Right lung (tissue), 2 donors: ENCODE measurements at regions not wholly inside any gene's neighbourhood (a gene's known extent, or its start where the extent isn't known, plus 50 kb on each side); places are given as distances from the start of the nearest gene placed in this dataset.
"Not testable (repeated sequence)": the region's sequence is repeated elsewhere in the genome, so short reads cannot be mapped to it uniquely, and the experiment has no call there.

Experiments used
- DNase-seq, 2 donors: peaks; one replicate each; pipeline ENCODE4 v3.0.0-alpha.2; 2013

DNA sequence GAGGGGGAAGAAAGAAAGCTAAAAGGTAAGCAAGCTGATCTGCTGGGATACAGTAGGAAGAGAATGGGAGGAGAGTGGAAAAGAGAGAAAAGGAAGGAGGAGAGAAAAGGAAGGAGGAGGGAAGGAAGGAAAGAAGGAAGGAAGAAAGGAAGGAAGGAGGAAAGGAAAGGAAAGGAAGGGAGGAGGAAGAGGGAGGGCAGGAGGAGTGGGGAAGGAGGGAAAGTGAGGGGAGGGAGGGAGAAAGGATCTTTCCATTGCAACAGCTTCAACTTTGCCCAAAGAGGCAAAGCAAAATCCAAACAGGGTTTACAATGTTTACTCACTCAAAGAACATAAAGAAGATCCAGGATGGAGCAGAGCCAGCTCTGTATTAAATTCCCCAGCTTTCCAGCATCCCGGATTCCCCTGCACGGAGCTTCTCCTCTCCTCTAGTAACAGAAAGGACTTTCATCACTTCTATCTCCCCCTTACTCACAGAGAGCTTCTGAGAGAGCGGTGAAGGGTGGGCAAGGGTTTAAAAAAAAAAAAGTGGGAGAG lies 494.2 kb upstream of the PROK2 start:
- no peak for DNase-seq

DNA sequence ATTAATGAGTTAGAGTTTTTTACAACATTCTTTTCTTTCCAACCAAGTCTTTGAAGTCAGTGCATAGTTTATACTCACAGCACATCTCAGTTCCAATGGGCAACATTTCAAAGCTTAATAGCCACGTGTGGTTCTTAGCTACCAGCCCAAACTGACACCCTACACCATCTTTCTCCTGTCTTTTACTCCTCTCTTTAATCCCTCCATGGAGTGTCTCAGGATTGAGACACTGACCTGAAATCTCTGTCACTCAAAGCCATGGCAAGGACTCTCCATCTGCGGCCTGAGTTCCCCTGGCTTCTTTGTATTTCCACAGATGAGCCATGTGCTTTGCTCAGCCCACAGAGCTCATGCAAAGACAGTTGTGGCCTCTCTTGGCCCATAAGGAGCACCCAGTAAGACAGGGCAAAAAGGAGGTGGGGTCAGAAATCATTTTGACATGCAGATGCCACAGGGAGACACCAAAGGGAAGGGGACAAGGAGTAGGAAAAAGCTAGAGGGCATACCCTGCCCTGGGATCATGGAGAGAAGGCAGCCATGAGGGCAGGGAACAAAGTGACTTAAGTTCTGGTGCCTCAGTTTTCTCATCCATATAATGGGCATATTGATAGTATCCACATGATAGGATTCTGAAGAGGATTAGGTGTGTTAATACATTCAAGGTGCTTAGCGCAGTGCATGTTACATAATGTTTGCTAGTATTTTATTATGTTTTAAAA lies 493.6 kb upstream of the PROK2 start:
- DNase-seq: no peak

DNA sequence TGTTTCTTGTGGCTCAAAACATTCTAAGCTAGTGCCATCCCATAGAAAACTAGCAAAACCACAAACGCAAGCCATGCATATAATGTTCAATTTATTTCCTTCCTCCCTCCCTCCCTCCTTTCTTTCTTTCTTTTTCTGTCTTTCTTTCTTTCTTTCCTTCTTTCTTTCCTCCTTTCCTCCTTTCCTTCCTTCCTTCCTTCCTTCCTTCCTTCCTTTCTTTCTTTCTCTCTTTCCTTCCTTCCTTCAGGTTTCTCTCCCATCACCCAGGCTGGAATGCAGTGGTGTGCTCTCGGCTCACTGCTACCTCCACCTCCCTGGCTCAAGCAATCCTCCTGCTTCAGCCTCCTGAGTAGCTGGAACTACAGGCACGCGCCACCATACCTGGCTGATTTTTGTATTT lies 492.8 kb upstream of the PROK2 start:
- no peak for DNase-seq

DNA sequence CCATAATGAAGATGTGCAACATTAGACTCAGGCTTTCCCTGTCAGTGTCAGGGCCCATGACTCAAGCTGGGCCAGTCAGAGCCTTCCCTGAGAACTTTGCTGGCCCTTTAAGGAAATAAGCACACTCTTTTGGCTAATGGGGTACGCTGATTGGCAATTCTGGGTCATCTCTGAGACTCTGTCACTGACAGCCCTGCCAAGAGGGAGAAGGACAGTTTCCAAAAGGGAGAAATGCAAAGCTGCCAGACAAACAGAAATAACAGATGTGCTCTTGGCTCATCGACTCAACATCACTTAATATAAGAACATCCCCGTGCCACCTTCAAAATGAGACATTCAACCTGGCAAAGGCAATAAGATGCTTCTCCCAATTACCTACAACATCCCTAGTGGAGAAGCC lies 491.9 kb upstream of the PROK2 start:
- DNase-seq: no peak

DNA sequence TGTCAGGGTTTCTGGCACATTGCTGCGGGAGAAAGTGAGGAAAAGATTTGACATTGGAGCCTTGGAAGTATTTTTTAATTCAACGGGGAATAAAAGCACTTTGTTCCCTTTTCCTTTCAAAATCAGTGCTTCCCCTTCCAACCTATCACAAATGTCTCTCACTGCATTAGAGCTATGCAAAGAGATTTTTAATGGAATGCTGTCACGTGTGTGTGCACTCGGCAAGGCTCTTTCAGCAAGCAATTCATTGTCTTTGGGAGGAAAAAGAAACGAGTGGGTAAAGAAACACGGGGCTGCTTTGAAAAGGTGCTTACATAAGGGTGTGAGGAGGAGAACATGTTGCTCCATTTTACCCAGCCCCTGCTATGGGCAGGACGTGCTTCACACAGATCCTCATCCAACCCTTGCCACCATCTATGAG lies 490.4 kb upstream of the PROK2 start:
- DNase-seq: no peak

DNA sequence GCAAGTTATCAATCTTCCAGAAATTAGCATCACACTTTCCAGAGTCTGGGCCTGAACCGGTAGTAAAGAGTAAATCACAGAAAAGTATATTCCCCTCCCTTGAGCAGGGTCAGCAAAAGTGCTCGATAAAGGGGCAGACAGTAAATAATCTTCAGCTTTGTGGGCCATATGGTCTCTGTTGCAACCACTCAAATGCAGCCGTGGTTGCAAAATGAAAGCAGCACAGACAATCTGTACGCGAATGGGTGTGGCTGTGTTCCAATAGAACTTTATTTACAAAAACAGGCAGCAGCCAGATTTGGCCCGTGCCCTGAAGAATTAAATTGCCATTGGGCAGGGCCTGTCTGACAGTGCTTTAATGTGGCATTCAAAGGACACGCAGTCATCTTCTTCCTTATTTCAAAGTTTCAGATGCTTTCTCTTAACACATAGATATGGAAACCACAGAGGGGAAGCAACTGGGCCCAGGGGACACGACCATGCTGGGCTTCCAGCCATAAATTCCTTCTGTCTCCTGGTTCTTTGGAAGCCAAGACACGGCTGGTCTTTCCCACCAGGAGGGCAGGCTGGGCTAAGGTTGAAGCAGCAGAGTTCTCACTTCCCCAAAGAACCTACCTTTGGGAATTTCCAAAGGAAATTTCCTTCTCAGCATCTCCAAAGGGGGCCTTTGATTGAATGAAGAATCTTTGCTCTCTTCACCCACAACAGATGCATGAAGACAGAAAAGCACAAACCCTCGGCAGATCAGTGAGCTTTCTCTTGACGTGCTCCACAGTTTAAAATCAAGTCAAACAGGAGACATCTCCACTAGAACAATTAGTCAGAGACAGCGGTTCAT lies 489.8 kb upstream of the PROK2 start:
- peak; percentile 90 for DNase-seq

DNA sequence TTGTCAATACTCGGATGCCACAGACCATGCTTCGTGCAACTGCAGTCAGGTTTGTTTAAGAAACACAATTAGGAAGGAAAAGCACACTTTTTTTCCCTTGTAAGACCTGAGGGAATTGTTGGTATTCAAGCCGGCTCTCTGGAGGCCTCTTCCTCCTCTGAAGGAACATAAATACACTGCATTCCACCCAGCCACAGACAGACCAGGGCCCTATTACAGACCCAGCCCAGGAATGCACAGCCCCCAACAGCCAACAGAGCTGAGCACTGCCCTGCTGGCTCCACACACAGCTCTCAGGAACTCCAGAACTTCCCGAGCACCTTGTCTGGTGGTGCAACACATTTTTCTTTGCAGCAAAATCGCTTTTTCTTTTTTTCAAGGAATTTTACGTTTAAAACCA lies 488.7 kb upstream of the PROK2 start:
- no peak for DNase-seq

DNA sequence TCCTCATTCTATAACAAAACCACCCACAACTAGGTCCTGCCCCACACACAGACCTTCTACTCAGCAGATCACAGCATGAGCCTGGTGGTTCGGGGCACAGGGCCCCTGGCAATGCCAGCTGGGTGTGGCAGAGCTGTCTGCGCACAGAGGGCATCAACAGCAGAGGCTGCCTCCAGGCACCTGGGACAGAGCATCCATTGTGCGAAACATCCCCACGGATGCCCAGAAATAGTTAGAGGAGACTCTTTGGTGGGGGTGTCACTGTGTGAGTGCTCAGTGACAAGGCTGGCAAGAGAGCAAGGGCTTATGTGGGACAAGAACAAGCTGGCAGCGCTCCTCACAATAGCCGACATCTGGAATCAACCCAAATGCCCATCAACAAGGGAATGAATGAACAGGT lies 487.4 kb upstream of the PROK2 start:
- no peak for DNase-seq

DNA sequence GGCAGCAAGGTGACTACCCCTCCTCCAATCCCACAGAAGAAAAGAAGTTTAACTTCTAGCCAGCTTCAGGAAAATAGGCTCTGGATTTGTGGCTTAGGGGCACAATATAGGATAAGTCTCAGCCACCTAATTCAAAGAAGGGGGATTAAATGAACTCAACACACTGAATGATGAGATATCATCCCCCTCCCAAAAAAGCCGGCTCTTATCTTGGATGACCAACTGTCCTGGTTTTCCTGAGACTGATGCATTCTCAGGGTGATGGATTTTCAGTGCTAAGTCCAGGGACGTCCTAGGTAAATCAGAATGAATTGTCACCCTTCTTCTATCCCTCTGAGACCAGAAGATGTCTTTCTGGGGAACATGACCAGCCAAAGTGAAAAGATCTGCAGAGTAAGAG lies 487.0 kb upstream of the PROK2 start:
- DNase-seq: no peak

DNA sequence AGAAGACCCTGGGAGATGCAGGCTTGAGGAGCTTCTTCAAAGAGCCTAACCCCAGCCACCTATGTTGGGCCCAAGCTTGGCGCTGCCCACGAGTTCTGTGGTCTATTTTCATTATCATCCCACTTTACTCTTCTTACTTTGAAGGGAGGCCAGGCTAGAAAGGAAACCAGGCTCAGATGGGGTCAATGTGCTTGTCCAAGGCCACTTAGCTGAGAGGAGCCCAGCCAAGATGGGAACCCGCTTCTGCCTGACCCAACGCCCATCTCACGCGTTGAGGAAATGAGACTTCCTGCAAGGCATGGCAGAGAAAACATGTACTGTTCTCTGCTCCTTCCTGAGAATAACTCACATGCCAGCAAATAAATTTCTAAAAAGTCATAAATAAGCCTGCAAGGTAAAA lies 486.3 kb upstream of the PROK2 start:
- DNase-seq: no peak

DNA sequence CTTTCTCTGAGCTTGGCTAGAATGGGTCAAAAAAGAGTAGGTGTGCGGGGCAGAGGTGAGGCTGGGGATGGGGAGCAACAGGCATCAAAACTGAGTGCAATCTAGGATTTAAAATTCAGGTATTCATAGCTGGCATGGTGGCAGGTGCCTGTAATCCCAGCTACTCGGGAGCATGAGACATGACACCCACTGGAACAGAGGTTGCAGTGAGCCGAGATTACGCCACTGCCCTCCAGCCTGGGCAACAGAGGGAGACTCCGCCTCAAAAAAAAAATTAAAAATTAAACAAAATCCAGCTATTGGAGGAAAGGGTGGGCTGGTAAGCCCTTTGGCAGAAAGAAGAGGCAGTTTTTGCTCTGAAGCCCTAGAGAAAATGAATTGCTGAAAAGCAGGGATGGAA lies 485.8 kb upstream of the PROK2 start:
- DNase-seq: no peak

DNA sequence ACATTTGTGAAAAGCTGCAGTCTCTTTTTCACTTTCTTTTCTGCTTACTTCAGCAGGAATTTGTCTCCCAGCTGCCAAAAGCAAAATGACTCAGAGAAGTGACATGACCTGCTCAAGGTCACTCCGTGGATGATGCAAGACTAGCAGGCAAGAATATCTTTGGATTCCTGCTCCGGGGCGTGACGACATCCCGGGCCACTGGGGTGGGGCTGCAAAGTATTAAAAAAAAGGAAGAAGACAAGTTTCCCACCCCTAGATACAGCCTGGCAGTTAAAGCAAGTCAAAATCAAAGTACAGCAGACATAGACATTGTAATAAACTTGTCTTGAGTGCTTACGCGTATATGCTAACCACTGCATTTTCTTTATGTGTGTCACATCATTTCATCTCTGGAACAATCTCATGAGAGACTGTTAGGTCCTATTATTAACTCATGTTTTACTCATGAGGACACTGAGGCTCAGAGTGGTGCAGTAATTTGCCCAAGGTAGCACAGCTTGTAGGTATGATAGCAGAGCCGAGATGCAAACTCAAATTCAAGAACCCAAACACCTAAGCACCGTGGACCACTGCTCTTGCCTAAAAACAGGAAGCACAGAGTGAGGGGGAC lies 485.2 kb upstream of the PROK2 start:
- peak; percentile 85 to 87 for DNase-seq

DNA sequence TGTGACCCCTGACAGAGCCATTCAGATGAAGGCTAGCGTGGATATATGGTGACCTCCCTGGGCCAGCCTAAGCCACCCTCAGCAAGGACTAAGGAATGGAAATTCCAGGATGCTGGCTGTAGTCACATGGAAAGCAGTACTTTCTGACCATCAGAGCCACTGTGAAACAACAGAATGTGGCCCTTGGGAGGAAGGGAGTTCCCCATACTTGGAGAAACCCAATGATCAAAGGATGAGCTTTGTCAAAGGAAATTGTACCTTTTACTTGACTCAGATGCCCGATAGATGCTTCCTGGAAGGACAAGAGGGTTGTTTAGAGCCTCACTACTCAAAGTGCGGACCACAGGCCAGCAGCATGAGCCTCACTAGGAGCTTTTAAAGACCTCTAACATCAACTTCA lies 484.5 kb upstream of the PROK2 start:
- DNase-seq: no peak

DNA sequence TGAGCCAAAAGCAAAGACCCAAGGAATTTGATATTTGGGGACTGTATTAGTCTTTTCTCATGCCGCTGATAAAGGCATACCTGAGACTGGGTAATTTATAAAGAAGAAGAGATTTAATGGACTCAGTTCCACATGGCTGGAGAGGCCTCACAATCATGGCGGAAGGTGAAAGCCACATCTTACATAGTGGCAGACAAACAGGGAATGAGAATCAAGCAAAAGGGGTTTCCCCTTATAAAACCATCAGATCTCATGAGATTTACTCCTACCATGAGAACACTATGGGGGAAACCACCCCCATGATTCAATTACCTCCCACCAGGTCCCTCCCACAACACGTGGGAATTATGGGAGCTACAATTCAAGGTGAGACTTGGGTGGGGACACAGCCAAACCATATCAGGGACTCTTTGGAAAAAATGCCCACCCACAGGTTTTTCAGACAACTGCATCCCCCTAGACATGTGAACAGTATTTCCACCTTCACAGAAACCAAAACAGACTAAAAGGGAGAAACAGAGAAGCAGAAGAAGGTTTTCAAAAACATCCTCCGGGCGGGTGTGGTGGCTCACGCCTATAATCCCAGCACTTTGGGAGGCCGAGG lies 482.1 kb upstream of the PROK2 start:
- not testable (repeated sequence) for DNase-seq

DNA sequence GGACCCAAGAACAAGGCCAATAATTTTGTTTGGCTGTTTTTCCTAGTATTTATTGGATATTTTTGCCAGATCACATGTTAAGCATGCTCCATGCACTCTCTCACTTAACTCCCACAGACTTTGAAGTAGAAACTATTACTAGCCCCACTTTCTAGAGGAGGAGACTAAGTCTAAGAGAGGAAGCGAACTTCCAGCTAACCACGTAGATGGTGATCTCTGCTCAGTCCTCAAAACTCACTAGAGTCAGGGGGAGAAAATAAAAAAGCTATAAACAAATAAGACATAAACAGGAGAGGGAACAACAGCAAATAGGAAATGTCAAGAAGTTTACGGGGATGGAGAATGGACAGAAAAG lies 481.0 kb upstream of the PROK2 start:
- no peak for DNase-seq

DNA sequence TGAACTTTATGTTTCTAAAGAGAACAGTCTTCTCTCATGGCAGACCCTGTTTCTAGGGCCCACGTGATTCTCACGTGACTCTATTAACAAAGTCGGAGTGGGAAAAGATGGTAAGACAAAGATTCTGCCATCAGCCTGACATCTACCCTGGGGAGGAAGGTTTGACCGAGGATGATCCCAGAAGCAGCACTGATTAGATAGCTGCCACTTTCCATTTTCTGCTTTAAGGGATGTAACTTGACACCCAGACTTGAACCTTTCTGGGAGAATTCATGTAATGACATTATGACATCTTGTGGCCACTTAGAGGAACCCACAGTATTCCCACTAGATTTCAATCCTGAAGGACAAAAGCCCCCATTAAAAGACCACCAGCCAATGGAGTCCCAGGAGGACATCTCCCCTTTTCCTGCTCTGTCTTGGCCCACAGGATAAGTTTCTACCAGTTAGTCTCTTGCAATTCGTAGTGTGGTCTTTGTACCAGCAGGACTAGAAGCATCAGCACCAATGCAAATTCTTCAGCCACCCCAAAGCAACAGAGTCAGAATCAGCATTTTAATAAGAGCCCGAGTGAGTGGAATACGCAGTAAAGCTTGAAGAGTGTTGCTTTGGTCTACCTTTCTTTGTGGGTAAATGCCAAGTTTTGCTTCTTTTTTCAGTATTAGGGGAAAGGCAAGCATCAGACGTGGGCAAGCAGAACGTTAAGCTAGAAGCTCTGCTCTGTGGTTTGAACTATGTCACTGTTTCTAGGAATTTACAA lies 480.5 kb upstream of the PROK2 start:
- DNase-seq: no peak

DNA sequence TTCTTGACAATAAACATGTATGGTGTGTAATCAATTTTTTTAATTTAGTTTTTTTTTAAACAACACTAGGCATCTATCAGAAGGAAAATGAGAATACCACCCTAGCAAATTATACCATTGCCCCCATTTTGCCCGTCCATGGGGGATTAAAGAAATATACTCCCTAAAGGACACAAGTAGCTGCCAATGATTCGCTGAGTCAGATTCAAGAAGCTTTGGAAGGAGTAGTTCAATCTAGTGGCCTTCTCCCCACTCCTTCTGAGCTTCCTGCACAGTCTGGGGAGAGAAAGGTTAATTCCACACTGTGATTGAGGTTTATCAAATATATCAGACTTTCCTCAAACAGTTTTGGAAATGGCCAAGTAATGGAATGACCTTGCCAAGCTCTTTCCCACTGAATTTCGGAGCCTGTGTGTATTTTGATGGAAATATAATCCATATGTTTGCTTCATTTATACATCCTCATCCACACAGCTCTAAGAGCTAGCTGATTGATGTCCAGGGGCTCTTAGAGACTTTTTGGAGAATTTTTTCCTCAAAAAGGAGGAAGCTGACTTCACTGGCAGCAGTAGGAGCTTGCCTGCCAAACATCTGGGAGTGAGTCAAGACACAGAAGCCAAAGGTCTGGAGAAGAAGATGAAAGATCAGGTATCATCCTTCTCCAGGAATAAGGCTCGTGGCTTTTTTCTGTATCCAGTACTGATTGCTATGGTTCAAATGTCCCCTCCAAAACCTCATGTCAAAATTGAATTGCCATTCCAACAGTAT lies 478.5 kb upstream of the PROK2 start:
- no peak for DNase-seq

DNA sequence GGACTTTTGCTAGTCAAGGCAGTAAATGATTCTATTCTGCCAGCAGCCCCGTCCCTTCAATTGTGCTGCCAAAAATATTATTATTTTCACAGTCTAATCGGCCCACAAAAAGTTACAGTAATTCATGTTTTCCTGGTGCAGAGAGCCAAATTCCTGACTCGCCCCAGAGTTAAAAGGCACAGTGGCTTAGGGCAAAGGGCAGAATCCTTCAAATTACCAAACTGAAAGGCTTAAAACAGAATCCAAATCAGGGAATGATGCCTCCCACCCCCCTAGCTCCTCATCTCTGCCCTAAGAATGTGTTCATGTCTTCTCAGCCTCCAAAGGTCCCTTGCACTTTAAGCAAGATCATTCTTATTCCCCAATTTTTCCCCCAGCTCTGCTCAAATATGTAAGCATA lies 477.8 kb upstream of the PROK2 start:
- DNase-seq: no peak

DNA sequence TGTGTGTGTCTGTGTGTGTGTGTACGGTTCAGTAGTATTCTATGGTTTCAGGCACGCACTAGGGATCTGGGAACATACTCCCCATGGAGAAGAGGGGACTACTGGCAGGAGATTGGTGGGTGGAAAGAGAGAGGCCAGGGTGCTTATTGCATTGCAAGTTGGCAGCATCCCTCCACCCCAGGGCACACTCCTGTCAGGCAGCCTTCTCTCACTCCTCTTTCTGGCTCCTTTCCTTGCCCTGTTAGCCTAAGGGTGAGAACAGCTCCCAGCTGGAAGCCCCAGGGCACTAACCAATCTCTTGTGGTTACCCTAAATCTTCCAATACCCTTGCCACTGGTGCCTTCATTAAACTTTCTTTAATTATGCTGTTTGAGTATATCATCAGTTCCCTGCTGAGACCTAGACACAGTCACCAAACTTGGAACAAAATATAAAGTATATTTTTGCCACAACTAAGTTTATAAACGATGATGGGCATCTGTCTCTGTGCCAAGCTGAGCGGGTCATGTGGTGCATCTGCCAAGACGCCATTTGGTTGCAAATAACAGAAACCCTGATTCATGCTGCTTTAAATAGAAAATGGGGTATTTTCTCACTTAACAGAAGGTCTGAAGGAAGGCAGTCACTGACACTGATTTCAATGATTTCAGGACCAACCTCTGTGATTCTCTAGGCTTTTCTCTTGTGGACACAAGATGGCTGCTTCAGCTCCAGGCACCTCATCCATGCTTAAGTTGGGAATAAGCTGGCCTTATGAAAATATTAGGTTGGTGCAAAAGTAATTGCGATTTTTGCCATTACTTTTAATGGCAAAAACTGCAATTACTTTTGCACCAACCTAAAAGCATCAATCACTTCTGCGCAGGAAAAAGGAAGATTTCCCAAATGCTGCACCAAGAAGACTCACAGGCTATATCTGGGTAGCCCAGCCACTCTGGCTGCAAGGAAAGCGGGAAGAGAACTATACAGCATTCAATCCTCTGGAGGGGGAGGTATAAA lies 476.9 kb upstream of the PROK2 start:
- no peak for DNase-seq

DNA sequence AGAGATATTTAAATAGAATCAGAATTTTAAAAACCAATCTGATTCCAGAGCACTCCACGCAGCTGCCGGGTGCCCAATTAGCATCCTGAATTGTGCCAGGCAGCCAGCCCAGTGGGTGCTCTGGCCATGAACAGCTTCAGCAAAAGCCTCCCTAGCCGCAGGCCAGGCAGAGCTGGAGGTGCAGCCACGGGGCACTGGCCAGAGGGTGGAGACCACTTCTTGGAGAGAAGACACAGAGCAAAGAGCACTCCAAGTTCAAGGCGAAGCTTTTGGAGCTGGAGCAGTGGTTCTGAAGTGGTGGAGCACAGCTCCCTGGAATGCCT lies 475.6 kb upstream of the PROK2 start:
- DNase-seq: no peak
